SK-N-SH (cell line): ENCODE measurements at regions not wholly inside any gene's neighbourhood (a gene's known extent, or its start where the extent isn't known, plus 50 kb on each side); places are given as distances from the start of the nearest gene placed in this dataset.

Source experiments
- CTCF ChIP-seq: fragments of 200-600 bp; sonication (generic); IDR thresholded peaks from 2 replicates; pipeline ENCODE4 v1.6.1; 2017; ENCODE audit warnings: antibody characterized with exemption, mild to moderate bottlenecking, moderate library complexity
- EP300 ChIP-seq, 2 experiments: IDR thresholded peaks; 2 replicates each; pipeline versions ENCODE4 v1.4.0 to v1.6.1; 2012; ENCODE audit warnings: borderline replicate concordance in 1 of 2, low read depth in 1 of 2, low read length in 1 of 2
- EZH2phosphoT487 ChIP-seq: fragments of 200-600 bp; sonication (generic); IDR thresholded peaks from 2 replicates; pipeline ENCODE4 v1.6.1; 2017; ENCODE audit warnings: low read depth, mixed run types, mild to moderate bottlenecking, antibody characterized with exemption, moderate library complexity, borderline replicate concordance
- GABPA ChIP-seq: IDR thresholded peaks from 2 replicates; pipeline ENCODE4 v1.4.0; 2012; ENCODE audit warnings: low read depth, mild to moderate bottlenecking
- JUND ChIP-seq: IDR thresholded peaks from 2 replicates; pipeline ENCODE4 v1.4.0; 2012
- MXI1 ChIP-seq: IDR thresholded peaks from 2 replicates; pipeline ENCODE4 v1.6.1; 2012; ENCODE audit warnings: mild to moderate bottlenecking, low read depth, low read length, improper control_type of control experiment
- NRF1 ChIP-seq: IDR thresholded peaks from 2 replicates; pipeline ENCODE4 v1.6.1; 2012; ENCODE audit warnings: low read depth, mild to moderate bottlenecking, low read length
- POLR2AphosphoS5 ChIP-seq: IDR thresholded peaks from 2 replicates; pipeline ENCODE4 v1.6.1; 2012; ENCODE audit warnings: low read depth, low read length
- RFX5 ChIP-seq: IDR thresholded peaks from 2 replicates; pipeline ENCODE4 v1.6.1; 2012; ENCODE audit warnings: mild to moderate bottlenecking, improper control_type of control experiment, low read length
- RXRA ChIP-seq: IDR thresholded peaks from 2 replicates; pipeline ENCODE4 v1.4.0; 2012; ENCODE audit warnings: low read depth, mild to moderate bottlenecking, borderline replicate concordance
- SMC3 ChIP-seq: IDR thresholded peaks from 2 replicates; pipeline ENCODE4 v1.6.1; 2012; ENCODE audit warnings: low read depth, low read length, improper control_type of control experiment
- TAF1 ChIP-seq: IDR thresholded peaks from 2 replicates; pipeline ENCODE4 v1.6.1; 2012; ENCODE audit warnings: low read depth, mild to moderate bottlenecking, low read length, moderate library complexity, borderline replicate concordance
- TCF12 ChIP-seq: IDR thresholded peaks from 2 replicates; pipeline ENCODE4 v1.4.0; 2012
- ZBTB33 ChIP-seq: IDR thresholded peaks from 2 replicates; pipeline ENCODE4 v1.4.0; 2012; ENCODE audit warnings: low read depth, borderline replicate concordance

GRCh38 chr2:60385648-60386047 is 167.8 kb downstream of the BCL11A start:
- no peak for TF ChIP-seq MXI1
- no peak for TF ChIP-seq TCF12
- TF ChIP-seq CTCF = no peak
- TF ChIP-seq EZH2phosphoT487 = no peak
- no peak for TF ChIP-seq GABPA
- TF ChIP-seq EP300 (IDR thresholded peaks at IDR 0.05; ENCODE audit: borderline replicate concordance in 1 of 2, low read depth in 1 of 2, low read length in 1 of 2) = no peak
- TF ChIP-seq JUND = no peak
- TF ChIP-seq RFX5 = no peak
- TF ChIP-seq NRF1 = no peak
- no peak for TF ChIP-seq SMC3
- TF ChIP-seq RXRA = no peak
- no peak for TF ChIP-seq POLR2AphosphoS5
- TF ChIP-seq ZBTB33 = no peak
- TF ChIP-seq TAF1 = no peak
